ENCODE measurements at regions not wholly inside any gene's neighbourhood (a gene's known extent, or its start where the extent isn't known, plus 50 kb on each side); places are given as distances from the start of the nearest gene placed in this dataset.

DNA sequence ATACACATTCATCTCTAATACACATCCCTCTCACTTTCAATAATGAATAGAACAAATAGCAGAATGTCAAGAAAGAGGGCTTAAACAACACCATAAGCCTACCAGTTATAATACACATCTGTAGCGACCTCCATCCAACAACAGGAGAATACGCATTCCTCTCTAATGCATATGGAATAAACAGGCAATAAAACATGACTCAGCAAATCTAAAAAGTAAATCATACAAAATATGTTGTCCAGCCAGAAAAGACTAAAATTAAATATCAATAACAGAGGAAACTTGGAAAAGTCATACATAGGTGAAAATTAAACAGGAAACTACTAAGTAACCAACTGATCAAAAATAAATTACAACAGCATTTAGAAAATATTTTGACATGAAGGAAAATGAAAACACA lies 1127.5 kb upstream of the NCAM2 start:
- TF ChIP-seq, protein P1, sequence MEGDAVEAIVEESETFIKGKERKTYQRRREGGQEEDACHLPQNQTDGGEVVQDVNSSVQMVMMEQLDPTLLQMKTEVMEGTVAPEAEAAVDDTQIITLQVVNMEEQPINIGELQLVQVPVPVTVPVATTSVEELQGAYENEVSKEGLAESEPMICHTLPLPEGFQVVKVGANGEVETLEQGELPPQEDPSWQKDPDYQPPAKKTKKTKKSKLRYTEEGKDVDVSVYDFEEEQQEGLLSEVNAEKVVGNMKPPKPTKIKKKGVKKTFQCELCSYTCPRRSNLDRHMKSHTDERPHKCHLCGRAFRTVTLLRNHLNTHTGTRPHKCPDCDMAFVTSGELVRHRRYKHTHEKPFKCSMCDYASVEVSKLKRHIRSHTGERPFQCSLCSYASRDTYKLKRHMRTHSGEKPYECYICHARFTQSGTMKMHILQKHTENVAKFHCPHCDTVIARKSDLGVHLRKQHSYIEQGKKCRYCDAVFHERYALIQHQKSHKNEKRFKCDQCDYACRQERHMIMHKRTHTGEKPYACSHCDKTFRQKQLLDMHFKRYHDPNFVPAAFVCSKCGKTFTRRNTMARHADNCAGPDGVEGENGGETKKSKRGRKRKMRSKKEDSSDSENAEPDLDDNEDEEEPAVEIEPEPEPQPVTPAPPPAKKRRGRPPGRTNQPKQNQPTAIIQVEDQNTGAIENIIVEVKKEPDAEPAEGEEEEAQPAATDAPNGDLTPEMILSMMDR (IDR thresholded peaks at IDR 0.05; ENCODE audit: unreplicated experiment): no peak
- Mint-ChIP-seq H3K27ac (no peak overlapping the region), H3K9me3 (no peaks in the 10 kb centered on the region), H3K36me3 (no peaks in the 10 kb centered on the region), H3K4me3 (no peak overlapping the region), H3K27me3 (ENCODE audit: low read depth) (no peaks in the 10 kb centered on the region), H3K4me1 (no peaks in the 10 kb centered on the region)
- DNase-seq (ENCODE audit: low spot score in 2 of 2, unreplicated experiment in 2 of 2): no peak

DNA sequence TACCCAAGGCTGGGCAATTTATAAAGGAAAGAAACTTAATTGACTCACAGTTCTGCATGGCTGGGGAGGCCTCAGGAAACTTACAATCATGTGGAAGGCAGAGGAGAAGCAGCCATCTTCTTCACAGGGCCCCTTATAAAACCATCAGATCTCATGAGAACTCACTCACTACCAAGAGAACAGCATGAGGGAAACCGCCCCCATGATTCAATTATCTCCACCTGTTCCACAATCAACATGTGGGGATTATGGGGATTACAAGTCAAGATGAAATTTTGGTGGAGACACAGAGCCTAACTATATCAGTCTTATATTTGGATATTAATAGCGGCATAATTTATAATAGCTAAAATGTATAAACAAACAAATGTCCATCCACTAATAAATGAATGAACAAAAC lies 1123.7 kb upstream of the NCAM2 start:
- Mint-ChIP-seq H3K9me3 (peaks cover 13% of the 10 kb centered on the region), H3K4me1 (no peaks in the 10 kb centered on the region), H3K4me3 (no peak overlapping the region), H3K27ac (no peak overlapping the region), H3K27me3 (ENCODE audit: low read depth) (no peaks in the 10 kb centered on the region), H3K36me3 (no peaks in the 10 kb centered on the region)
- TF ChIP-seq, protein P1 (IDR thresholded peaks at IDR 0.05; ENCODE audit: unreplicated experiment): no peak
- DNase-seq (ENCODE audit: low spot score in 2 of 2, unreplicated experiment in 2 of 2): no peak

GRCh38 chr21:19878133-19878532 lies 1120.1 kb upstream of the NCAM2 start:
- TF ChIP-seq, protein P1 (IDR thresholded peaks at IDR 0.05; ENCODE audit: unreplicated experiment): no peak
- no peaks in the 10 kb centered on the region for H3K36me3 Mint-ChIP-seq
- no peaks in the 10 kb centered on the region for H3K27me3 Mint-ChIP-seq (ENCODE audit: low read depth)
- no peaks in the 10 kb centered on the region for H3K4me1 Mint-ChIP-seq
- H3K27ac Mint-ChIP-seq: no peak overlapping the region
- peaks cover 16% of the 10 kb centered on the region for H3K9me3 Mint-ChIP-seq
- no peak for DNase-seq (ENCODE audit: low spot score in 2 of 2, unreplicated experiment in 2 of 2)
- H3K4me3 Mint-ChIP-seq: no peak overlapping the region

GRCh38 chr21:19899645-19900044 lies 1098.6 kb upstream of the NCAM2 start:
- Mint-ChIP-seq H3K9me3 (peaks cover 11% of the 10 kb centered on the region), H3K27ac (no peak overlapping the region), H3K27me3 (ENCODE audit: low read depth) (peaks cover 4% of the 10 kb centered on the region), H3K4me3 (no peak overlapping the region), H3K36me3 (no peaks in the 10 kb centered on the region), H3K4me1 (no peaks in the 10 kb centered on the region)
- DNase-seq (ENCODE audit: low spot score in 2 of 2, unreplicated experiment in 2 of 2): no peak
- TF ChIP-seq, protein P1 (IDR thresholded peaks at IDR 0.05; ENCODE audit: unreplicated experiment): no peak

DNA sequence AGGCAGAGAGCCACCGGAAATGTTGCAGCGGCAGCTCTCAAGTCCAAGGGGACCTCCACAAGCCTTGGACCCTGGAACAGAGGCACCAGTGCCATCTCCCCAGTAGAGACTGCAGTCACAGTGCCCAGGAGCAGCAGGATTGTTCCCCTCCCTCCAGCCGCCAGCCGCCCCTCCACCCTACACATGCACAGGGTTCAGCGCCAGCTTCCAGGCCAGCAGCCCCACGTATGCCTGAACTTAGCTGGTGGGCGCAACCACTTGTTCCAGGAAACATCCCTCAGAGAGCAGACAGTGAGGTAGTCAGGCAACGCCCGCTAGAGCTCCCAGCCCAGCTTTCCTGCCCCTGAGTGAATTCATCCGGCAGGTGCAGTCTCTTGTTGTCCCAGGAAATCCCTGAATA lies 1098.1 kb upstream of the NCAM2 start:
- Mint-ChIP-seq H3K36me3 (no peaks in the 10 kb centered on the region), H3K27ac (no peak overlapping the region), H3K4me3 (no peak overlapping the region), H3K4me1 (no peaks in the 10 kb centered on the region), H3K9me3 (peaks cover 11% of the 10 kb centered on the region), H3K27me3 (ENCODE audit: low read depth) (peaks cover 4% of the 10 kb centered on the region)
- TF ChIP-seq, protein P1 (IDR thresholded peaks at IDR 0.05; ENCODE audit: unreplicated experiment): no peak
- DNase-seq (ENCODE audit: low spot score in 2 of 2, unreplicated experiment in 2 of 2): no peak

GRCh38 chr21:19908390-19908789 lies 1089.8 kb upstream of the NCAM2 start:
- no peaks in the 10 kb centered on the region for H3K4me1 Mint-ChIP-seq
- H3K9me3 Mint-ChIP-seq: no peaks in the 10 kb centered on the region
- peaks cover 5% of the 10 kb centered on the region for H3K27me3 Mint-ChIP-seq (ENCODE audit: low read depth)
- H3K27ac Mint-ChIP-seq: no peak overlapping the region
- no peaks in the 10 kb centered on the region for H3K36me3 Mint-ChIP-seq
- DNase-seq (ENCODE audit: low spot score in 2 of 2, unreplicated experiment in 2 of 2): no peak
- no peak overlapping the region for H3K4me3 Mint-ChIP-seq
- TF ChIP-seq, protein P1 (IDR thresholded peaks at IDR 0.05; ENCODE audit: unreplicated experiment): no peak

Measured in mesothelial cell of epicardium (in vitro differentiated cells).